ENCODE measurements at regions not wholly inside any gene's neighbourhood (a gene's known extent, or its start where the extent isn't known, plus 50 kb on each side); places are given as distances from the start of the nearest gene placed in this dataset.

- no peaks in the 10 kb centered on the region for H3K9me3 Mint-ChIP-seq
- H3K4me3 Mint-ChIP-seq = no peak overlapping the region
- Histone ChIP-seq H4K20me1 (ENCODE audit: low read depth) (no peaks in the 10 kb centered on the region), H2AFZ (replicated peaks) (no peak overlapping the region), H3K4me3 (no peak overlapping the region), H3K4me1 (no peaks in the 10 kb centered on the region), H3K79me2 (ENCODE audit: low read depth) (no peaks in the 10 kb centered on the region), H3K27ac (no peak overlapping the region), H3K27me3 (no peaks in the 10 kb centered on the region), H3K4me2 (no peak overlapping the region), H3K9ac (no peak overlapping the region), H3K9me3 (ENCODE audit: low read depth) (no peaks in the 10 kb centered on the region), H3K36me3 (no peaks in the 10 kb centered on the region), H3F3A (ENCODE audit: low read depth) (no peaks in the 10 kb centered on the region)
- peaks cover 2% of the 10 kb centered on the region for H3K36me3 Mint-ChIP-seq
- TF ChIP-seq, protein P1, sequence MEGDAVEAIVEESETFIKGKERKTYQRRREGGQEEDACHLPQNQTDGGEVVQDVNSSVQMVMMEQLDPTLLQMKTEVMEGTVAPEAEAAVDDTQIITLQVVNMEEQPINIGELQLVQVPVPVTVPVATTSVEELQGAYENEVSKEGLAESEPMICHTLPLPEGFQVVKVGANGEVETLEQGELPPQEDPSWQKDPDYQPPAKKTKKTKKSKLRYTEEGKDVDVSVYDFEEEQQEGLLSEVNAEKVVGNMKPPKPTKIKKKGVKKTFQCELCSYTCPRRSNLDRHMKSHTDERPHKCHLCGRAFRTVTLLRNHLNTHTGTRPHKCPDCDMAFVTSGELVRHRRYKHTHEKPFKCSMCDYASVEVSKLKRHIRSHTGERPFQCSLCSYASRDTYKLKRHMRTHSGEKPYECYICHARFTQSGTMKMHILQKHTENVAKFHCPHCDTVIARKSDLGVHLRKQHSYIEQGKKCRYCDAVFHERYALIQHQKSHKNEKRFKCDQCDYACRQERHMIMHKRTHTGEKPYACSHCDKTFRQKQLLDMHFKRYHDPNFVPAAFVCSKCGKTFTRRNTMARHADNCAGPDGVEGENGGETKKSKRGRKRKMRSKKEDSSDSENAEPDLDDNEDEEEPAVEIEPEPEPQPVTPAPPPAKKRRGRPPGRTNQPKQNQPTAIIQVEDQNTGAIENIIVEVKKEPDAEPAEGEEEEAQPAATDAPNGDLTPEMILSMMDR (IDR thresholded peaks at IDR 0.05) = no peak
- no peak for TF ChIP-seq EZH2phosphoT487 (IDR thresholded peaks at IDR 0.05)
- no peak for TF ChIP-seq EZH2 (IDR thresholded peaks at IDR 0.05)
- H3K27ac Mint-ChIP-seq = no peak overlapping the region
- no peak for DNase-seq (ENCODE audit: low spot score)
- H3K27me3 Mint-ChIP-seq (ENCODE audit: insufficient read depth, low read depth) = no peaks in the 10 kb centered on the region
- H3K4me1 Mint-ChIP-seq = peaks cover 8% of the 10 kb centered on the region
Observed at GRCh38 chr9:22682961-22683699, 236.5 kb downstream of the DMRTA1 start.

GRCh38 chr9:22683700-22684075 lies 237.1 kb downstream of the DMRTA1 start:
- Mint-ChIP-seq H3K4me3 (no peak overlapping the region), H3K9me3 (no peaks in the 10 kb centered on the region), H3K27ac (no peak overlapping the region), H3K36me3 (peaks cover 2% of the 10 kb centered on the region), H3K4me1 (peaks cover 8% of the 10 kb centered on the region), H3K27me3 (ENCODE audit: insufficient read depth, low read depth) (no peaks in the 10 kb centered on the region)
- H3K4me3 ChIP-seq = no peak overlapping the region
- H3K9me3 ChIP-seq (ENCODE audit: low read depth) = no peaks in the 10 kb centered on the region
- H3F3A ChIP-seq (ENCODE audit: low read depth) = no peaks in the 10 kb centered on the region
- H3K27me3 ChIP-seq = no peaks in the 10 kb centered on the region
- H4K20me1 ChIP-seq (ENCODE audit: low read depth) = no peaks in the 10 kb centered on the region
- no peak for DNase-seq (ENCODE audit: low spot score)
- H3K27ac ChIP-seq = no peak overlapping the region
- H3K79me2 ChIP-seq (ENCODE audit: low read depth) = no peaks in the 10 kb centered on the region
- TF ChIP-seq EZH2 (IDR thresholded peaks at IDR 0.05) (no peak), EZH2phosphoT487 (IDR thresholded peaks at IDR 0.05) (no peak)
- TF ChIP-seq, protein P1 (IDR thresholded peaks at IDR 0.05) = no peak
- no peaks in the 10 kb centered on the region for H3K36me3 ChIP-seq
- no peak overlapping the region for H3K9ac ChIP-seq
- H3K4me2 ChIP-seq = no peak overlapping the region
- no peaks in the 10 kb centered on the region for H3K4me1 ChIP-seq
- H2AFZ ChIP-seq (replicated peaks) = no peak overlapping the region

DNA sequence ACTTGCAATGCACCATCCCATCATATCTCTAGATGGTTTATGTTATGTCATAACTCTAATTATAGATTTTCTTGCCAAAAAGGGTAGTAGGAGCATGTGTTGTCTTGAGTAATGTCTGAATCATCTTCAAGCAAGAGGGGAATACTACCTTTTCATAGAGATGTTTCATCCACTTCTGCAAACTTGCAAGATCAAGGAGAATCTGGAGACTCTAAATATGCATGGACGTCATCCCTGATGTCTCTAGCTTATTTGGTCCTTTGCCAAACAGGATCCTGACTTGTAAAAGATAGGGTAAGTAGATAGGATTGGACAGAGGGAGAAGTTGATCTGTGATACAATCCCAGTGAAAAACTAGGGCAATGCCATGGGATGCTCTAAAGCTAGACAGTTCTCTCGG lies 246.5 kb downstream of the DMRTA1 start:
- no peak overlapping the region for H3K27ac ChIP-seq
- TF ChIP-seq EZH2phosphoT487 (IDR thresholded peaks at IDR 0.05) (no peak), EZH2 (IDR thresholded peaks at IDR 0.05) (no peak)
- TF ChIP-seq, protein P1 (IDR thresholded peaks at IDR 0.05) = no peak
- H3K4me2 ChIP-seq = no peak overlapping the region
- no peaks in the 10 kb centered on the region for H3K4me1 ChIP-seq
- H3K36me3 ChIP-seq = no peaks in the 10 kb centered on the region
- no peaks in the 10 kb centered on the region for H3F3A ChIP-seq (ENCODE audit: low read depth)
- no peaks in the 10 kb centered on the region for H3K4me1 Mint-ChIP-seq
- H3K27me3 ChIP-seq = no peaks in the 10 kb centered on the region
- no peaks in the 10 kb centered on the region for H3K9me3 ChIP-seq (ENCODE audit: low read depth)
- no peaks in the 10 kb centered on the region for H4K20me1 ChIP-seq (ENCODE audit: low read depth)
- H3K27ac Mint-ChIP-seq = no peak overlapping the region
- H3K9me3 Mint-ChIP-seq = no peaks in the 10 kb centered on the region
- H3K27me3 Mint-ChIP-seq (ENCODE audit: insufficient read depth, low read depth) = no peaks in the 10 kb centered on the region
- DNase-seq (ENCODE audit: low spot score) = no peak
- no peaks in the 10 kb centered on the region for H3K79me2 ChIP-seq (ENCODE audit: low read depth)
- no peak overlapping the region for H2AFZ ChIP-seq (replicated peaks)
- no peak overlapping the region for H3K9ac ChIP-seq
- H3K36me3 Mint-ChIP-seq = no peaks in the 10 kb centered on the region
- no peak overlapping the region for H3K4me3 ChIP-seq
- H3K4me3 Mint-ChIP-seq = no peak overlapping the region

Data from neural progenitor cell (in vitro differentiated cells).